Stimulated activated naive CD8-positive, alpha-beta T cell treated with anti-CD3 and anti-CD28 coated beads, Interleukin-15, Interleukin-2, amounts not matched to agents 100 ng/mL and 50 ng/mL, for 24 hours (primary cell): ENCODE measurements at regions not wholly inside any gene's neighbourhood (a gene's known extent, or its start where the extent isn't known, plus 50 kb on each side); places are given as distances from the start of the nearest gene placed in this dataset.
A peak's percentile ranks its signal among the peaks of the same experiment; 100 is the strongest.

Experiments
- H3K27ac Mint-ChIP-seq: one replicate; pipeline ENCODE4 v1.8.0; 2021; ENCODE audit warnings: mild to moderate bottlenecking, mixed read lengths
- H3K27me3 Mint-ChIP-seq: one replicate; pipeline ENCODE4 v1.8.0; 2021; ENCODE audit warnings: mixed read lengths
- H3K36me3 Mint-ChIP-seq: one replicate; pipeline ENCODE4 v1.8.0; 2021; ENCODE audit warnings: low read depth, mixed read lengths
- H3K4me1 Mint-ChIP-seq: one replicate; pipeline ENCODE4 v1.8.0; 2021; ENCODE audit warnings: low read depth, mixed read lengths
- H3K4me3 Mint-ChIP-seq: one replicate; pipeline ENCODE4 v1.8.0; 2021; ENCODE audit warnings: mild to moderate bottlenecking, mixed read lengths
- H3K9me3 Mint-ChIP-seq: one replicate; pipeline ENCODE4 v1.8.0; 2021; ENCODE audit warnings: mixed read lengths

DNA sequence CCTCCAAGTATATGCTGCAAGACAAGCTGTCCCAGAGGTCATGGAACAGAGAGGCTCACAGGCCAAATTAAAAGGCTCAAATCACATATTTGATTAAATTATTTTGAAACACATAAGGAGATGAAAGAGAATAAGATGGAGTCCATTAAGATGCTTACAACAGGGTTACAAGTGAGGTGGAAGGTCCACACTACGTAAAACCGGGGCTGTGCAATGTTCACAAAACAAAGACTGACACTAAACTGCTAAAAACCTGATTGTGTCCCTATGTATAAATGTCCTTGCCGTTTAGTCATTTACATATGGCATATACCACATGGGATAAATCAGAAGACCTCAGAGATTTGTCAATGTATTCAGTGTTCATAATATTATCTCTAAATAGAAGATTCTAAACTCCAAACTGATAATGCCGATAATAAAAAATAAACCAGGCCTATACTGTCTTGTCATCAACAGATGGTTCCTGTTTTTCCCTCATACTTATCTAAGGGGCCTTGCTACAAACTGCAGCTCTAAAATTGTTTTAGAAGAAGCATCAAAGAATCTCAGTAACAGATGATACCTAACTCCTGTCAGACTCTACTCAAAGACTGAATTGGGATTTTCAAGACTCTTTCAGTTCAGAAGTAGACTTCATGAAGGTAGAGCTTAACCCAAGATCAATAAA, 51.8 kb upstream of the RIPOR2 start:
- peaks cover 4% of the 10 kb centered on the region for H3K36me3 Mint-ChIP-seq
- peaks cover 54% of the 10 kb centered on the region for H3K4me1 Mint-ChIP-seq
- H3K27ac Mint-ChIP-seq = peak overlapping the region; percentile 68
- no peaks in the 10 kb centered on the region for H3K27me3 Mint-ChIP-seq
- H3K4me3 Mint-ChIP-seq = no peak overlapping the region
- H3K9me3 Mint-ChIP-seq = no peaks in the 10 kb centered on the region

DNA sequence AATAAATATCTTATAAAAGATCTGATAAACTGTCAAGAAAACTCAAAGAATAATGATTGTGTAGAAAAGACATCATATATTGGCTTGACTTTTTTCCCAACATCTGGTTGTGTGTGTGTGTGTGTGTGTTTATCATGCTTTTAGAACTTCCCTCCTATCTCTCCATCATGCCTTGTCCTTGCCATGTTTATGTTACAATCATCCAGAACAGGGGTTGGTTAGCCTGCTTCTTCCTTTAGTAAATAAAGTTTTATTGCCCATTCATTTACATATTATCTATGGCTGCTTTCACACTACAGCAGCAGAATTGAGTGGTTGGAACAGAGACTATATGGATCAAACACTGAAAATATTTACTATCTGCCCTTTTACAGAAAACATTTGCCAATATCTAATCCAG, 52.8 kb upstream of the RIPOR2 start:
- no peak overlapping the region for H3K27ac Mint-ChIP-seq
- no peaks in the 10 kb centered on the region for H3K27me3 Mint-ChIP-seq
- H3K36me3 Mint-ChIP-seq = peaks cover 4% of the 10 kb centered on the region
- H3K4me3 Mint-ChIP-seq = no peak overlapping the region
- peaks cover 49% of the 10 kb centered on the region for H3K4me1 Mint-ChIP-seq
- H3K9me3 Mint-ChIP-seq = no peaks in the 10 kb centered on the region

DNA sequence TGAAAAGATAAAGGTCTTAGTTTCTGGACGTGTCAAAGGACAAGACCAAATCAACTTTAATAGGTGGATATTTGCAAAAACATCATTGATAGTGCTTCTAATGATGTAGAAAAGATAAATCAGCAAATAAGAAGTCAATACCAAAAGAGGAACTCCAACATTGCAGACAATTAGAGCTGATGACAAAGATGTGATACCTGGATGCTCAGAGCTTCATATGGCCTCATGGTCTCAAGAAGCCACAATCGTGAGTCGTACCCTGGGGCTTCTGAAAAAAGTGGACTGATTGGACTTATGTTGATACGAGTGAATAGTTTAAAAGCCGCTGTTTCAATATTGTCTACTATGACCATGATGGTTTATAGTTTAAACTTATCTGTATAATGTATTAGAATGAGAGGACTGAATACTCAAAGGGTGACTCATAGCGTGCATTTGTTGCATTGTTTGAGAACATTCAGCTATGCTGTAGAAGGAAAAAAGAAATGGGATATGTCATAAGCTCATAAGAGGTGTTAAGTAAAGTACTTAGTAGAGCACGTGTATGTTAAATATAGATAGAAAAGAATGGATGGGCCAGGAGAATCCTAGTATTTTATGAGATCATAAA, 54.6 kb upstream of the RIPOR2 start:
- Mint-ChIP-seq H3K27me3 (no peaks in the 10 kb centered on the region), H3K27ac (peak overlapping the region; percentile 51), H3K9me3 (no peaks in the 10 kb centered on the region), H3K4me3 (no peak overlapping the region), H3K36me3 (peaks cover 4% of the 10 kb centered on the region), H3K4me1 (peaks cover 56% of the 10 kb centered on the region)

DNA sequence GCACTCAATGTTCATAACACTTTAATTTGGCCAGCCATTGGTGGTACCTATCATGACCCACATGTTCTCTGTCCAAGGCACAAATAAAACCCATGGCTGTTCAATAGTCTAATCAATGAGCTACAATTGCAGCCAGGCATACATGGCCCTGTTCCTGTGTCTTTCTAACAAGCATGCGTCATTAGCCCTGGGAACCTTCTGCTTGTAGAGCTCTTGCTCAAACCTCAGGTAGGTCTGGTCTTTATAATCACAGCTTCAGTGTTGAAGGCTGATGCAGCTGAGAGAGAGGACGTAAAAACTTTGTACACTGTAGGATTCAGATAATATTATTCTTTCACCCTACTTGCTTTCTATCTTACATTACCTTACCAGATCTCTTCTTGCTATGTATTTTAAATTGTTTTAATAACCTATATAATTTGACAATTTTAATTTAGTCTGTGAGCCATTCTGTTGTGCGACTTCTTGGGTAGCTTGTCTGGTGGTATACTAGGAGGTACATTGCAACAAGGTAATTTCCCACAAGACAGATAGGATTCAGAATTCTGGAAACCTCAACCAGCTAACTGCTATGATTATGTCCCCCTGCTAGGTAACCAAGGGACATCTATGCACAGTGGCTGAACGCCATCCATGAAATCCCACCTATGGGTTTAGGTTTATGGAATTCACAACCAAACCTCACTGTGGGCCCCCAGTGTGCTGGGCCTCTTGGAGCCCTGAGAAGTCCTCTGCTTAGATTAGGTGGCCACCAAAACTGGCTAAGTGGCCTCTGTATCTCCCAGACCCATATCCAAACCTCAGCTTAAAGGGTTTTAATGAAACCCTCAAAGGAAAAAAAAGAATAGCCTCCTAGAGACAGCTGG, 55.4 kb upstream of the RIPOR2 start:
- H3K27me3 Mint-ChIP-seq = no peaks in the 10 kb centered on the region
- H3K27ac Mint-ChIP-seq = peak overlapping the region; percentile 91
- H3K4me3 Mint-ChIP-seq = peak overlapping the region; percentile 27
- H3K4me1 Mint-ChIP-seq = peaks cover 57% of the 10 kb centered on the region
- peaks cover 4% of the 10 kb centered on the region for H3K36me3 Mint-ChIP-seq
- no peaks in the 10 kb centered on the region for H3K9me3 Mint-ChIP-seq

DNA sequence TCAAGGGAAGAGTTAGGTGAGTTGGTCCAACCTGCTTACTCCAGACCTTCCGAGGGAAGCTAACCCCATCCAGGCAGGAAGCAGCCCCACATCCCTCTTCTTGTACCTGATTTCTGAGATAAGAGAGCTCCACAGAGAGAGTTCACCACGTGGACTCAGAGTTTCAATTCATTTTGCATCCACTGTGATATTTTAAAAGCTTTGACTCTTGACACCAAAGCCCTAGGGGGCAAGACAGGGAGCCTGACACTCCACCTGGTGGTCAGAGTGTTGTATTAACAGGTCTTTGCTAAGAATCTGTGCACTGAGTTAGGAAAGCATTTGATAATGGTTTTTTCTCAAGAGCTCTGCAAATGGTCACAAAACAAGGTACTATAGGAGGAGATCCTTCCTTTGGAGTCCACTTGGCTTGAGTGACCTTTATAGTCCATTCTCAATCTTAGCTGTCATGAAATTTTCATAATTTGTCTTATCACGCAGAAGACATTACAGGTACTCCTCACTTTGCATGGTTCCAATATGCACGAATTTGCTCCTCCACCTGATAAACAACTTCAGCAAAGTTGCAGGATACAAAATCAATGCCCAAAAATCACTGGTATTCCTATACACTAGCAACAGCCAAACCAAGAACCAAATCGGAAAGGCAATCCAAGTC, 56.2 kb upstream of the RIPOR2 start:
- Mint-ChIP-seq H3K4me1 (peaks cover 58% of the 10 kb centered on the region), H3K27ac (peak overlapping the region; percentile 91), H3K36me3 (peaks cover 4% of the 10 kb centered on the region), H3K9me3 (no peaks in the 10 kb centered on the region), H3K27me3 (no peaks in the 10 kb centered on the region), H3K4me3 (peak overlapping the region; percentile 27)

DNA sequence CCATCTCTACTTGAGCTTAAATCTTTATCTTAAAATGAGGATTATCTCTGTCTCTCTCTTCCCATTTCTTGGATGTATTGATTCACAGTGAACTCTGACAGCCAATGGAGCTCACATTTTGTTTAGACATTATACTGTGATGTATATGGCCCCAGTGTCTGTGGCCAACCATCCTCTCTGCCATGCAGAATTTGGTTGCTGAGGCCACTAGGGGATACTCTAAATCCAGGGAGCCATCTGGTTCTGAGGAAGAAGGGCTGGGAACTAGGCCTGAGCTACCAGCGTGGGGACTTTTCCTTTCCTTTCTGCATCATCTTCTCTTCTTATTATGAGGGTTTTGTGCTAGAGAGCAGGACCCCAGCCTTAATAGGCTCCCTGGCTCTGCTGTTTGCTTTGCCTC, 59.1 kb upstream of the RIPOR2 start:
- Mint-ChIP-seq H3K9me3 (no peaks in the 10 kb centered on the region), H3K4me3 (no peak overlapping the region), H3K27me3 (no peaks in the 10 kb centered on the region), H3K27ac (no peak overlapping the region), H3K36me3 (no peaks in the 10 kb centered on the region), H3K4me1 (peaks cover 72% of the 10 kb centered on the region)

DNA sequence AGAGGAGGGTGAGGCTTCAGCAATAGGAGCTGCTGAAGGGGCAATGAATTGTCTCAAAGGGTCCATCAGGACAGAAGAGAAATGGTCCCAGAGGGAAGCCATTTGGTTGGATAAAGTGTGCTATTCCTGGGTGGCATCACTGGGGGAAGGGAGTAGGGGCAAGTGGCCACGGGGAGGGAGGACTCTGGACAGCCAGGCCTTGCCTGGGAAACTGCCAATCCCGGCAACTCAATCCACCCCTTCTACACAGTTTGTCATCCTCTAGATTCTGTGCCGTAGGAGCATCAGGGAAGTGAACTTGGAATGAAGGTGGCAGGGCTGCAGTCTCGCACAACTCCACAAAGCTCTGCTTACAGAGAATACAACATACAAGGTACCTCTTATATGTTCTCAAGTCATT, 59.5 kb upstream of the RIPOR2 start:
- no peak overlapping the region for H3K4me3 Mint-ChIP-seq
- H3K27ac Mint-ChIP-seq = no peak overlapping the region
- no peaks in the 10 kb centered on the region for H3K36me3 Mint-ChIP-seq
- H3K9me3 Mint-ChIP-seq = no peaks in the 10 kb centered on the region
- H3K4me1 Mint-ChIP-seq = peaks cover 73% of the 10 kb centered on the region
- no peaks in the 10 kb centered on the region for H3K27me3 Mint-ChIP-seq

DNA sequence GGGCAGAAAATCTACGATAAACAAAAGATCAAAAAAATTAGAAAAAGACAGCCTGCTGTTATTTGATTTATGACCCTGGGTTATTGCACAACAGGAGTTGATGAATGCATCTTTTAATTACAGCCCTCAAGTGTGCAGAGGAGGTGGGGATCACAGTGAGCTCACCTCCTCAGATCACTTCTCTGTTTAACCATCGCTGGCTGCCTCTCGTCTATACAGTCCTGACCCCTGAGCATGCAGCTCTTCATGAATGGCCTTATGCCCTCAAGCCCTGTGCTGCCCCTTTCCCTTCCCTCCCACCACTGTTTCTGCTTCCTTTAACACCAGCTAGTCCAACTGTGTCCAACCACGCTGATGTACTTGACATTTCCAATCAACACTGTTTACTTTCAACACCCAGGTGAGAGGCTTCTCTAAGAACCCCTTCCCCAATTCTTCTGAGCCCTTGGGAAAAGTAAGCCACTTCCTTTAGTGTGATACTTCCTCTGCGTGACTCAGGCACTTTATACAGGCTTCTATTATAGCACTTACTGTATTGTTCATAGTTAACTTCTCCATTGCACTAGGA, 60.6 kb upstream of the RIPOR2 start:
- Mint-ChIP-seq H3K36me3 (no peaks in the 10 kb centered on the region), H3K27ac (peak overlapping the region; percentile 22)

DNA sequence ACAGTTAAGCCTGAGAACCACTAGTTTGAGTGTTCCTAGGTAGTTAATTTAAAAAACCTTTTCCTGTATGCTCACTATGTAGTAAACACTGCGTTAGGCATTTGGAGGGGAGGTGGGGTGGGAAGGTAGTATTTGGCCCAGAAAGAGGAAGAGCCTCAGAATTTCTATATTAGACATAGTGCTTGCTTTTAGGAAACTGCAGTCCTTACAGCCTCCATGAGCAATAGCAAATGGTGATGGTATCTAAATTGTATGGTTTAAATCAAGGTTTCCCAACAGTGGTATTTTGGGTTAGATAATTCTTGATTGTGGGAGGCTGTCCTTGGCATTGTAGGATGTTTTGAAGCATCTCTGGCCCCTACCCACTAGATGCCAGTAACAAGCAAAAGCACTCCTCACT, 61.5 kb upstream of the RIPOR2 start:
- H3K4me3 Mint-ChIP-seq = no peak overlapping the region
- no peak overlapping the region for H3K27ac Mint-ChIP-seq
- H3K36me3 Mint-ChIP-seq = no peaks in the 10 kb centered on the region
- peaks cover 54% of the 10 kb centered on the region for H3K4me1 Mint-ChIP-seq
- H3K27me3 Mint-ChIP-seq = no peaks in the 10 kb centered on the region
- H3K9me3 Mint-ChIP-seq = no peaks in the 10 kb centered on the region

More for the DNA sequence above, 60.6 kb upstream of the RIPOR2 start:
- Mint-ChIP-seq H3K27me3 (no peaks in the 10 kb centered on the region), H3K4me3 (no peak overlapping the region), H3K4me1 (peaks cover 63% of the 10 kb centered on the region), H3K9me3 (no peaks in the 10 kb centered on the region)

DNA sequence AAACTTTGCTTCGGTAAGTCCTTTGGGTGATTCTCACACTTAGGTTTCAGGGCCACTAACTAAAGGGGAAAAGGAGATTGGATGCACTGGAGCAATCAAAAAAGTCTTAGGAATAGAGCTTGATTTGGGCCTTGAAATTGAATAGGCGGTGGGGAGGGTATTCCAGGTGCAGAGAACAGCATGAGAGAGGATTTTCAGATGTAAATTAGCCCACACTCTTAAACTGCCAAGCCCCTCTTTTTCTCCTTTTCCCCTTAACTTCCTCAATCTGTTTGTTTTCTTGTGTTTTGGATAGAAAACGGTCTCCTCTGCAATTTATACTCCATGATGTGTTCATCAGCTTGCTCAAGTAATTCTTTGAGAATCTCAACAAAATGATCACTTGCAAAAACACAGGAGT, 62.1 kb upstream of the RIPOR2 start:
- Mint-ChIP-seq H3K27me3 (no peaks in the 10 kb centered on the region), H3K4me3 (no peak overlapping the region), H3K9me3 (no peaks in the 10 kb centered on the region), H3K36me3 (no peaks in the 10 kb centered on the region), H3K27ac (no peak overlapping the region), H3K4me1 (peaks cover 52% of the 10 kb centered on the region)

DNA sequence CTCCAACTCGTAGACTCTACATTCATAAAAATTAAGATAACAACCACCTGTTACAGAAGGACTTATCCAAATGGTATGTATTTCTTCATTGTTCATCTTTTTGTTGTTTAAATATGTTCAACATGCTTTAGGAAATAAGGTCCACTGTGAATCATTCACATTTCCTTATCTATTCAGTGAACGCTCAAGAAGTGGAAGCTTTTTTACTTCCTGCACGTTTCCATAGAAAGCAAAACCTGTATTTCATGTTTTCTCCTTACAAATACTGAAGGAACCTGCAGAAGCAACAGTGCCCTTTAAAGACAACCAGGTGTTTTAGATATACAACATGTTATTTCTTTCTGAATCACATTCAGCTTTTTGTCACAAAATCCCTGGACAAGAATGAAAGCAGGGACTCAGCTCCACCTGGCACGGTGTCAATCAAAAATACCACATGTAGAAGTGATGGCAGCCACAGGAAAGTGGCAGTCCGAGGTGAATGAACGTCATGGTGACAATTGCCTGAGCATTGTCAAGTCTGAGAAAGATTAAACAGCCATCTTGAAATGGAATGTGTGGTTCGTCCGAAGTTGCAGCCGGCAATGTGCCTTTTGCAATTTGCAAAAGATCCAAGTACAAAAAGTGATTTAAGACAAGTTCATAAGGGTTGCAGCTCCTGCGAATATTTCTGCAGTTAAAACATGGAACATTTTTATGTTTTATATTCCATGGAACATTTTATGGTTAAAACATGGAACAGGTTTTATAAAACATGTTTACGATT, 66.7 kb upstream of the RIPOR2 start:
- Mint-ChIP-seq H3K27me3 (no peaks in the 10 kb centered on the region), H3K36me3 (no peaks in the 10 kb centered on the region), H3K9me3 (no peaks in the 10 kb centered on the region), H3K4me1 (peaks cover 68% of the 10 kb centered on the region), H3K4me3 (no peak overlapping the region), H3K27ac (no peak overlapping the region)

DNA sequence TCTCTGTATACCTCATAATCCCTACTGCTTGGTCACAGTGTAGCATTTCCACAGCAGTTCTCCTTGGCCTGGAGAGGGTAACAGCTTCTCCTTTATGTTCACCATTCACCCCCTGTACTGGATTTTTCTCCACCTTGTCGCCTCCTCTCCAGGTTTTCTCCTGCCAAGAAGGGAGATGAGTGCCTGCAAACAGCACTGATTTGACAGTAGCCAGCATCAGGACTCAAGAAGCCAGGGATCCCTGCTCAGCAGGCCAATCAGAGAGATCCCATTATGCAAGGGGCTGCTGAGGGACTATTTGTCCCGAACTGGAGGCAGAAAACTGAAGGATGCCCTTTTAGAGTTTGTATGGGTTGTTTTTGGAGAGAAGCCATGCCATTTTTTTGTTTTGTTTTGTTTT, 68.6 kb upstream of the RIPOR2 start:
- no peak overlapping the region for H3K4me3 Mint-ChIP-seq
- peaks cover 68% of the 10 kb centered on the region for H3K4me1 Mint-ChIP-seq
- H3K36me3 Mint-ChIP-seq = no peaks in the 10 kb centered on the region
- H3K9me3 Mint-ChIP-seq = no peaks in the 10 kb centered on the region
- no peaks in the 10 kb centered on the region for H3K27me3 Mint-ChIP-seq
- H3K27ac Mint-ChIP-seq = no peak overlapping the region

DNA sequence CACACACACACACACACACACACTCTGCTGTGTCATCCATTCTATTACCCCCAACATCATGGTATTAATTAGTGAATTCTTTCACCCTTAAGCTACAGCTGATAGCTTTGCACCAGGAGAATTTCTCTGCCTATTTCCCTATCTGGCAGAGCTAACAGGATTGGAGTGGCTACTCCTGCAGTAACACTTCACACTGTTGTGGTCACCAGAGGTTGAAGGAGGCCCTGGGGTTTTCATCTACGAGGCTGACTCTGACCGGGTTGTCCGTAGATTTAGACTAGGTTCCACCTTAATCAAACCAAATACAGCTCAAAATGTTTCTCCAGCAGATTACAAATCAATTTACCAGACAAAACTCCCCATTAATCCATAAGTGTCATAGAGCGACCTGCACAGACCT, 69.2 kb upstream of the RIPOR2 start:
- peaks cover 68% of the 10 kb centered on the region for H3K4me1 Mint-ChIP-seq
- no peak overlapping the region for H3K4me3 Mint-ChIP-seq
- H3K27ac Mint-ChIP-seq = no peak overlapping the region
- H3K27me3 Mint-ChIP-seq = no peaks in the 10 kb centered on the region
- no peaks in the 10 kb centered on the region for H3K9me3 Mint-ChIP-seq
- no peaks in the 10 kb centered on the region for H3K36me3 Mint-ChIP-seq

DNA sequence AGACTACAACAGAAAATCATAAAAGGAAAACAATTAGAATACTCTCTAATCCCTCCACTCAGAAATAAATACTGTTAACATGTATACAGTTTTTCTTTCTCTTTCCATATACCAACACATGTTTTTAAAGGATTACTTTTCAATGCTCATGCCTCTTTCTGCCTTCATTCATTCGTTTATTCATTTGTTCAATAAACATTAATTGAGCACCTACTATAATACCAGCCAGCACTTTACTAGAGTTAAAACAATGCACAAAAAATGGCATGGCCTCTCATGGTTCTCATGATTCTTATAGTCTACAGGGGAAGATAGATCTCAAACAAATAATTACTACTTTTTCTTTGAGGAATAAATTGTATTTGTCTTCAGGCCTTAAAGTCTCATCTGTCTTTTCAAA, 70.3 kb upstream of the RIPOR2 start:
- Mint-ChIP-seq H3K9me3 (no peaks in the 10 kb centered on the region), H3K4me3 (peak overlapping the region; percentile 40), H3K36me3 (no peaks in the 10 kb centered on the region), H3K27me3 (no peaks in the 10 kb centered on the region), H3K4me1 (peaks cover 73% of the 10 kb centered on the region), H3K27ac (peak overlapping the region; percentile 64)
